Occipital lobe (tissue), 1 donor: ENCODE measurements at regions not wholly inside any gene's neighbourhood (a gene's known extent, or its start where the extent isn't known, plus 50 kb on each side); places are given as distances from the start of the nearest gene placed in this dataset.

Experiments used
- DNase-seq: peaks from one replicate; lab custom pipeline; 2025; lab: John Stamatoyannopoulos, UW

GRCh38 chr4:31054295-31054694, 334.1 kb downstream of the PCDH7 start:
- no peak for DNase-seq

- DNase-seq = no peak
These were observed 338.5 kb downstream of the PCDH7 start for GRCh38 chr4:31058656-31059055.

GRCh38 chr4:31059753-31060522, 339.8 kb downstream of the PCDH7 start:
- no peak for DNase-seq

GRCh38 chr4:31065086-31065485, 344.9 kb downstream of the PCDH7 start:
- no peak for DNase-seq

GRCh38 chr4:31068257-31069075, 348.3 kb downstream of the PCDH7 start:
- DNase-seq = no peak

- DNase-seq = no peak
These were observed 349.0 kb downstream of the PCDH7 start for GRCh38 chr4:31069151-31069550.

- DNase-seq = no peak
These were observed 351.6 kb downstream of the PCDH7 start for GRCh38 chr4:31071508-31072486.

GRCh38 chr4:31075969-31076368, 355.8 kb downstream of the PCDH7 start:
- no peak for DNase-seq

- DNase-seq = no peak
These were observed 358.5 kb downstream of the PCDH7 start for GRCh38 chr4:31078661-31079060.

- no peak for DNase-seq
These were observed 360.7 kb downstream of the PCDH7 start for GRCh38 chr4:31080887-31081286.

- no peak for DNase-seq
These were observed 361.2 kb downstream of the PCDH7 start for GRCh38 chr4:31081366-31081765.

GRCh38 chr4:31083456-31083855, 363.3 kb downstream of the PCDH7 start:
- no peak for DNase-seq

GRCh38 chr4:31084806-31085416, 364.7 kb downstream of the PCDH7 start:
- DNase-seq = no peak

- no peak for DNase-seq
These were observed 365.5 kb downstream of the PCDH7 start for GRCh38 chr4:31085689-31086088.

- DNase-seq = no peak
These were observed 366.7 kb downstream of the PCDH7 start for GRCh38 chr4:31086756-31087330.

GRCh38 chr4:31088600-31089230, 368.5 kb downstream of the PCDH7 start:
- DNase-seq = no peak

GRCh38 chr4:31089815-31090214, 369.6 kb downstream of the PCDH7 start:
- DNase-seq = no peak

GRCh38 chr4:31094474-31094873, 374.3 kb downstream of the PCDH7 start:
- no peak for DNase-seq

GRCh38 chr4:31097999-31098398, 377.8 kb downstream of the PCDH7 start:
- no peak for DNase-seq

GRCh38 chr4:31100536-31100935, 380.4 kb downstream of the PCDH7 start:
- no peak for DNase-seq
